GM18867 (cell line): ENCODE measurements at regions not wholly inside any gene's neighbourhood (a gene's known extent, or its start where the extent isn't known, plus 50 kb on each side); places are given as distances from the start of the nearest gene placed in this dataset.

ENCODE experiments used
- ATAC-seq: cut with Tn5 transposase; IDR thresholded peaks from one replicate; pipeline ENCODE4 v1.9.1; 2021; ENCODE audit warnings: mild to moderate bottlenecking, moderate library complexity; ENCODE audit not compliant: unreplicated experiment

GRCh38 chr3:143206955-143207337, 87.4 kb downstream of the CHST2 start:
- ATAC-seq, result no peak

GRCh38 chr3:143207338-143207961, 87.9 kb downstream of the CHST2 start:
- ATAC-seq, result peak; percentile 87

GRCh38 chr3:143208976-143209714, 89.6 kb downstream of the CHST2 start:
- ATAC-seq, result no peak

- ATAC-seq, result no peak
Measured at GRCh38 chr3:143209715-143210059, 90.1 kb downstream of the CHST2 start.

- no peak for ATAC-seq
Measured at GRCh38 chr3:143210141-143210540, 90.6 kb downstream of the CHST2 start.

GRCh38 chr3:143215059-143215458, 95.5 kb downstream of the CHST2 start:
- ATAC-seq, result no peak
